ENCODE measurements at regions not wholly inside any gene's neighbourhood (a gene's known extent, or its start where the extent isn't known, plus 50 kb on each side); places are given as distances from the start of the nearest gene placed in this dataset.

DNA sequence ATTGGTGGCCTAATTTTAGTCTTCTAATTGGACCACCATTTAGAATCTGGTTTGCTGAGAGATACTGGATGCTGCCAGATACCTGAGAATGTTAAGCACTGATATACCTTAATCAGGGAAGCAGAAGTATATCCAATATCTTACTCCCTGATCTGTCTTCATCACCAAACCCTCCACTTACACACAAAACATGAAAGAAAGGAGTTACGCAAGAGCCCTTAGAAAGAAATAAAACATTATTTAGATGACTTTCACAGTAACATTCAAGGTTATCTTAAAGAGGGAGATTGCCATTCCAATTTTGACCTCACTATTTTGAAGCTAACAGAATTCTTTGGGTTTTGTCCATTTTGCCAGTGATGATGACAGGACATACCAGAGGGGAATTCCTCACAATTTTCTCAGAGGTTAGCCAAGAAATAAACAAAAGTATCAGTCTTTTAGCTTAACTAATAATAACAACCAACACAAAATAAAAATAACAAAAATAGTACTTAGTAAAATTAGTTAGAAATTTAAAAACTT, 496.1 kb downstream of the NFIB start:
- Histone ChIP-seq H2BK120ac (ENCODE audit: insufficient read depth, low read length, poor library complexity) (no peak overlapping the region), H3K4ac (ENCODE audit: low read depth, low read length) (no peak overlapping the region), H4K8ac (ENCODE audit: low read depth, low read length) (no peak overlapping the region), H3K36me3 (ENCODE audit: control insufficient read depth in 1 of 2, insufficient read depth in 2 of 2, low read length in 2 of 2) (no peaks in the 10 kb centered on the region), H3K79me2 (ENCODE audit: control insufficient read depth, insufficient read depth, low read length, poor library complexity) (no peaks in the 10 kb centered on the region), H3K9me3 (ENCODE audit: insufficient read depth, low read depth, low read length) (no peaks in the 10 kb centered on the region), H3K27ac (ENCODE audit: low read depth, low read length) (no peak overlapping the region), H3K4me1 (ENCODE audit: control insufficient read depth in 1 of 2, insufficient read depth in 2 of 2, low read length in 2 of 2) (no peaks in the 10 kb centered on the region), H3K18ac (ENCODE audit: low read length) (no peak overlapping the region), H4K91ac (ENCODE audit: low read depth, low read length) (no peak overlapping the region), H2BK12ac (ENCODE audit: low read length) (no peak overlapping the region), H2AFZ (ENCODE audit: insufficient read depth, low read length, poor library complexity) (no peak overlapping the region), H3K79me1 (ENCODE audit: low read length) (no peaks in the 10 kb centered on the region), H3K9ac (ENCODE audit: low read length) (no peak overlapping the region), H2AK5ac (ENCODE audit: low read length) (no peak overlapping the region), H3K27me3 (ENCODE audit: insufficient read depth, low read length) (no peaks in the 10 kb centered on the region), H2BK5ac (ENCODE audit: low read depth, low read length, poor library complexity) (no peak overlapping the region), H4K12ac (ENCODE audit: low read depth, low read length) (no peak overlapping the region), H3K14ac (ENCODE audit: low read length) (no peak overlapping the region), H3K4me3 (ENCODE audit: low read depth, low read length) (no peak overlapping the region), H3K23ac (ENCODE audit: low read length) (no peak overlapping the region), H3K4me2 (ENCODE audit: low read length) (no peak overlapping the region)
- WGBS (ENCODE audit: extremely low coverage, insufficient coverage, insufficient read length), result no CpG with 5 or more reads among the region's 1 CpG
- DNase-seq, result peak in 1 of 2 donors; percentile 5

GRCh38 chr9:13816837-13817236, 497.1 kb downstream of the NFIB start:
- Histone ChIP-seq H3K36me3 (ENCODE audit: control insufficient read depth in 1 of 2, insufficient read depth in 2 of 2, low read length in 2 of 2) (no peaks in the 10 kb centered on the region), H3K23ac (ENCODE audit: low read length) (no peak overlapping the region), H2BK120ac (ENCODE audit: insufficient read depth, low read length, poor library complexity) (no peak overlapping the region), H3K79me2 (ENCODE audit: control insufficient read depth, insufficient read depth, low read length, poor library complexity) (no peaks in the 10 kb centered on the region), H3K4me3 (ENCODE audit: low read depth, low read length) (no peak overlapping the region), H3K9me3 (ENCODE audit: insufficient read depth, low read depth, low read length) (no peaks in the 10 kb centered on the region), H2BK5ac (ENCODE audit: low read depth, low read length, poor library complexity) (no peak overlapping the region), H4K12ac (ENCODE audit: low read depth, low read length) (no peak overlapping the region), H3K79me1 (ENCODE audit: low read length) (no peaks in the 10 kb centered on the region), H4K91ac (ENCODE audit: low read depth, low read length) (no peak overlapping the region), H3K14ac (ENCODE audit: low read length) (no peak overlapping the region), H2AFZ (ENCODE audit: insufficient read depth, low read length, poor library complexity) (no peak overlapping the region), H3K27ac (ENCODE audit: low read depth, low read length) (no peak overlapping the region), H3K4me2 (ENCODE audit: low read length) (no peak overlapping the region), H3K18ac (ENCODE audit: low read length) (no peak overlapping the region), H3K4ac (ENCODE audit: low read depth, low read length) (no peak overlapping the region), H3K9ac (ENCODE audit: low read length) (no peak overlapping the region), H4K8ac (ENCODE audit: low read depth, low read length) (no peak overlapping the region), H2BK12ac (ENCODE audit: low read length) (no peak overlapping the region), H2AK5ac (ENCODE audit: low read length) (no peak overlapping the region), H3K27me3 (ENCODE audit: insufficient read depth, low read length) (no peaks in the 10 kb centered on the region), H3K4me1 (ENCODE audit: control insufficient read depth in 1 of 2, insufficient read depth in 2 of 2, low read length in 2 of 2) (no peaks in the 10 kb centered on the region)
- no peak for DNase-seq
- WGBS (ENCODE audit: extremely low coverage, insufficient coverage, insufficient read length), result no CpG with 5 or more reads among the region's 3 CpGs

DNA sequence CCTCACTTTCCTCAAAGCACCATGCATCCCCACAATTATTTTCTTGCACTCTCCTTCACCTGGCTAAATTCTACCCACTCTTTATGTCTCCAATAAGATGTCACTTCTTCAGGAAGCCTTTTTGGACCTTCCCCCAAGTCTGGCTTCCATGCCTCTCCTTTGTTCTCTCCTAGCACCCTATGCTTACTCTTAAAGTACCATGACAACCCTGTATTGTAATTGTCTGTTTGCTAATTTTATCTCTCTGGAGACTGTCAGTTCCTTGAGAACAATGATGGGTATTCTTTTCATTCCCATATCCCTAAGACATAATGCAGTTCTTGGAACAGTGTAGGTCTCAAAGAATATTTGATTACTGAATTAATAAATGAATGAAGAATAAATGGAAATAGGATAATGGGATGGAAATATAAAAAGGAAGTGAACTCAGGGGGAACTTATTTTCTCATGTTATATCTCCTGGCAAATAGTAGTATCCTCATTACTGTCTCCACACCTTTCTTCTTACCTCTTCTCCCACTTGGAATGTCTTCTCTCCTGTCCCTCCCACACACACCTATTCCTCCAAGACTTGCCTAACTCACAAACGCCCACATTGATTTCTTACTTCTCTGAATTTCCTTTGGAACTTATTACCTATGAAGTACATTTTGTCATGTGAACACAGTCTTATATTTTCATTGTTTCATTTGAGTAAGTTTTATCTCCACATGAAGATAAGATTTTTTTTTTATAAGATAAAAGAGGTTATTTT, 499.1 kb downstream of the NFIB start:
- H3K4me1 ChIP-seq (ENCODE audit: control insufficient read depth in 1 of 2, insufficient read depth in 2 of 2, low read length in 2 of 2), result no peaks in the 10 kb centered on the region
- no peak overlapping the region for H3K14ac ChIP-seq (ENCODE audit: low read length)
- WGBS (ENCODE audit: extremely low coverage, insufficient coverage, insufficient read length), result no CpG with 5 or more reads among the region's 1 CpG
- H4K12ac ChIP-seq (ENCODE audit: low read depth, low read length), result no peak overlapping the region
- H3K9me3 ChIP-seq (ENCODE audit: insufficient read depth, low read depth, low read length), result no peaks in the 10 kb centered on the region
- H3K79me2 ChIP-seq (ENCODE audit: control insufficient read depth, insufficient read depth, low read length, poor library complexity), result no peaks in the 10 kb centered on the region
- DNase-seq, result no peak
- H3K4me2 ChIP-seq (ENCODE audit: low read length), result no peak overlapping the region
- H3K27ac ChIP-seq (ENCODE audit: low read depth, low read length), result no peak overlapping the region
- no peak overlapping the region for H2BK120ac ChIP-seq (ENCODE audit: insufficient read depth, low read length, poor library complexity)
- no peak overlapping the region for H3K4me3 ChIP-seq (ENCODE audit: low read depth, low read length)
- H3K4ac ChIP-seq (ENCODE audit: low read depth, low read length), result no peak overlapping the region
- H4K8ac ChIP-seq (ENCODE audit: low read depth, low read length), result no peak overlapping the region
- H3K23ac ChIP-seq (ENCODE audit: low read length), result no peak overlapping the region
- H2BK5ac ChIP-seq (ENCODE audit: low read depth, low read length, poor library complexity), result no peak overlapping the region
- no peak overlapping the region for H2AK5ac ChIP-seq (ENCODE audit: low read length)
- no peaks in the 10 kb centered on the region for H3K36me3 ChIP-seq (ENCODE audit: control insufficient read depth in 1 of 2, insufficient read depth in 2 of 2, low read length in 2 of 2)
- no peak overlapping the region for H4K91ac ChIP-seq (ENCODE audit: low read depth, low read length)
- no peak overlapping the region for H2AFZ ChIP-seq (ENCODE audit: insufficient read depth, low read length, poor library complexity)
- H2BK12ac ChIP-seq (ENCODE audit: low read length), result no peak overlapping the region
- H3K18ac ChIP-seq (ENCODE audit: low read length), result no peak overlapping the region
- H3K27me3 ChIP-seq (ENCODE audit: insufficient read depth, low read length), result no peaks in the 10 kb centered on the region
- no peaks in the 10 kb centered on the region for H3K79me1 ChIP-seq (ENCODE audit: low read length)
- no peak overlapping the region for H3K9ac ChIP-seq (ENCODE audit: low read length)

DNA sequence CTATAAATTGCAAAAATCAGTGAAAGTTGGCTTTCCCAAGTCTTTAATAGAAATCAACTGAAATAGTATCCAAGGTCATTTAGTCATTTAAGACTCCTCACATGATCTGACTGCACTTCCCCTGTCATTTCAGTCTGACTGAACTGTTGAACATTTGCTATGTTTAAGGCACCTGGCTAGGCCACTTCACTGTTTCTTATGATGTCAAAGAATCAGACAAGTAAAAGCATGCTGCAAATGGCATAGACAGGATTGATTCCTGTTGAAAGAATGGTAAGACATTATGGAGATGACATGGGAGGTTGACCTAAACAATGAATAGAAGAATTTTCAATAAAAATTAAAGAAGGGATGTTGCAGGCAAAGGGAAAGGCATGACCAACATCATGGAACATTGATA, 502.1 kb downstream of the NFIB start:
- H3K36me3 ChIP-seq (ENCODE audit: control insufficient read depth in 1 of 2, insufficient read depth in 2 of 2, low read length in 2 of 2), result no peaks in the 10 kb centered on the region
- no peak overlapping the region for H3K4ac ChIP-seq (ENCODE audit: low read depth, low read length)
- H2AK5ac ChIP-seq (ENCODE audit: low read length), result no peak overlapping the region
- no peaks in the 10 kb centered on the region for H3K27me3 ChIP-seq (ENCODE audit: insufficient read depth, low read length)
- H3K79me1 ChIP-seq (ENCODE audit: low read length), result no peaks in the 10 kb centered on the region
- no peak overlapping the region for H3K4me3 ChIP-seq (ENCODE audit: low read depth, low read length)
- no peak overlapping the region for H2AFZ ChIP-seq (ENCODE audit: insufficient read depth, low read length, poor library complexity)
- H3K27ac ChIP-seq (ENCODE audit: low read depth, low read length), result no peak overlapping the region
- H4K8ac ChIP-seq (ENCODE audit: low read depth, low read length), result no peak overlapping the region
- no peak overlapping the region for H2BK120ac ChIP-seq (ENCODE audit: insufficient read depth, low read length, poor library complexity)
- H3K23ac ChIP-seq (ENCODE audit: low read length), result no peak overlapping the region
- H2BK12ac ChIP-seq (ENCODE audit: low read length), result no peak overlapping the region
- no peak overlapping the region for H4K91ac ChIP-seq (ENCODE audit: low read depth, low read length)
- H3K4me1 ChIP-seq (ENCODE audit: control insufficient read depth in 1 of 2, insufficient read depth in 2 of 2, low read length in 2 of 2), result no peaks in the 10 kb centered on the region
- H2BK5ac ChIP-seq (ENCODE audit: low read depth, low read length, poor library complexity), result no peak overlapping the region
- DNase-seq, result no peak
- no peaks in the 10 kb centered on the region for H3K9me3 ChIP-seq (ENCODE audit: insufficient read depth, low read depth, low read length)
- no peak overlapping the region for H3K9ac ChIP-seq (ENCODE audit: low read length)
- no peak overlapping the region for H3K14ac ChIP-seq (ENCODE audit: low read length)
- H3K4me2 ChIP-seq (ENCODE audit: low read length), result no peak overlapping the region
- H3K18ac ChIP-seq (ENCODE audit: low read length), result no peak overlapping the region
- no peak overlapping the region for H4K12ac ChIP-seq (ENCODE audit: low read depth, low read length)
- no peaks in the 10 kb centered on the region for H3K79me2 ChIP-seq (ENCODE audit: control insufficient read depth, insufficient read depth, low read length, poor library complexity)
